Esophagus muscularis mucosa (tissue), 4 donors: ENCODE measurements at regions not wholly inside any gene's neighbourhood (a gene's known extent, or its start where the extent isn't known, plus 50 kb on each side); places are given as distances from the start of the nearest gene placed in this dataset.

Experiments used
- DNase-seq: peaks from one replicate; pipeline ENCODE4 v3.0.0-alpha.2; 2017; ENCODE audit errors: extremely low spot score
- H3K27ac ChIP-seq, 4 donors: fragments of 200-600 bp; sonication (generic); replicated peaks in 1 of 4; 1 replicate in 3 of 4; 2 replicates in 1 of 4; pipeline ENCODE4 v1.5.1; 2016 to 2019; ENCODE audit warnings: mild to moderate bottlenecking in 1 of 4
- H3K27me3 ChIP-seq, 4 donors: fragments of 200-600 bp; sonication (generic); one replicate each; pipeline versions ENCODE4 v1.5.1 to v1.6.0; 2016 to 2019
- H3K36me3 ChIP-seq, 4 donors: fragments of 200-600 bp; sonication (generic); one replicate each; pipeline ENCODE4 v1.5.1; 2016 to 2019
- H3K4me1 ChIP-seq, 4 donors: fragments of 200-600 bp; sonication (generic); one replicate each; pipeline ENCODE4 v1.5.1; 2016 to 2019
- H3K4me3 ChIP-seq, 4 donors: fragments of 200-600 bp; sonication (generic); 1 replicate in 2 of 4; 2 replicates in 2 of 4; pipeline ENCODE4 v1.5.1; 2016 to 2019; ENCODE audit warnings: mild to moderate bottlenecking in 4 of 4, moderate library complexity in 1 of 4
- H3K9me3 ChIP-seq, 4 donors: fragments of 200-600 bp; sonication (generic); 1 replicate in 3 of 4; 2 replicates in 1 of 4; pipeline ENCODE4 v1.5.1; 2016 to 2019
- EP300 ChIP-seq: sonication (generic); formaldehyde crosslinking; IDR thresholded peaks from one replicate; pipeline ENCODE4 v1.6.1; 2017; ENCODE audit warnings: antibody characterized with exemption
- POLR2A ChIP-seq: fragments of 450-650 bp; IDR thresholded peaks from one replicate; pipeline ENCODE4 v1.6.1; 2017; ENCODE audit warnings: antibody characterized with exemption, moderate library complexity, mild to moderate bottlenecking, low read depth
- POLR2AphosphoS5 ChIP-seq, 2 donors: sonication (generic); formaldehyde crosslinking; IDR thresholded peaks; one replicate each; pipeline ENCODE4 v1.6.1; 2017; ENCODE audit warnings: antibody characterized with exemption in 2 of 2
- WGBS: methylation state at CpG from one replicate; pipeline ENCODE4 v1.1.5; 2018; 5-methylcytosine and 5-hydroxymethylcytosine counted together
- intact Hi-C: fragments of 100-400 bp; cut with DNase I; formaldehyde crosslinking; loops from one replicate; pipeline ENCODE4 v1.15.1; 2023
- TF ChIP-seq, protein P1 (sequence below), 3 experiments: fragments of 200-600 bp in 2 of 3; fragments of 450-650 bp in 1 of 3; sonication (generic) in 2 of 3; IDR thresholded peaks; one replicate each; pipeline ENCODE4 v1.5.1; 2017 to 2019; ENCODE audit warnings: antibody characterized with exemption in 3 of 3, mild to moderate bottlenecking in 2 of 3, moderate library complexity in 1 of 3

DNA sequence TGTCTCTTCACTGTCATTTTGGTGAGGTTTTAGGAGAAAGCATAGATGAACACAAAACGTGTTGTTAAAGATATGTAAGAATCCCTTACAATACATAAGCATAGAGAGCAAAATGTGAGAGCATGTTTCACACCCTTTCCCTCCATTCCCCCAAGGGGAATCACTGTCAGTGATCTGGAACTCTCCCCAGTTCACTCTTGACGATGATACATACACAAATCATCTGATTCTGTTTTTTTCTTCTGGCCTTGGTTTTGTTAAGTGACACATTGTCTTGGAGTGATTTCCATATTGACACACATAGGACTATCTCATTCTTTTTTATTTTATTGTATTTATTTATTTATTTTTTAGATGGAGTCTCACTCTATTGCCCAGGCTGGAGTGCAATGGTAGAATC, 53.7 kb upstream of the TANC1 start:
- Histone ChIP-seq H3K27me3 (no peaks in the 10 kb centered on the region), H3K36me3 (no peaks in the 10 kb centered on the region), H3K9me3 (no peaks in the 10 kb centered on the region), H3K4me3 (no peak overlapping the region), H3K4me1 (no peaks in the 10 kb centered on the region), H3K27ac (no peak overlapping the region)
- DNase-seq = no peak
- 70% methylated on average over 2 of the region's 2 CpGs for WGBS
- no peak for TF ChIP-seq EP300
- no peak for TF ChIP-seq POLR2A
- TF ChIP-seq POLR2AphosphoS5 (IDR thresholded peaks at IDR 0.05) = no peak
- TF ChIP-seq, protein P1, sequence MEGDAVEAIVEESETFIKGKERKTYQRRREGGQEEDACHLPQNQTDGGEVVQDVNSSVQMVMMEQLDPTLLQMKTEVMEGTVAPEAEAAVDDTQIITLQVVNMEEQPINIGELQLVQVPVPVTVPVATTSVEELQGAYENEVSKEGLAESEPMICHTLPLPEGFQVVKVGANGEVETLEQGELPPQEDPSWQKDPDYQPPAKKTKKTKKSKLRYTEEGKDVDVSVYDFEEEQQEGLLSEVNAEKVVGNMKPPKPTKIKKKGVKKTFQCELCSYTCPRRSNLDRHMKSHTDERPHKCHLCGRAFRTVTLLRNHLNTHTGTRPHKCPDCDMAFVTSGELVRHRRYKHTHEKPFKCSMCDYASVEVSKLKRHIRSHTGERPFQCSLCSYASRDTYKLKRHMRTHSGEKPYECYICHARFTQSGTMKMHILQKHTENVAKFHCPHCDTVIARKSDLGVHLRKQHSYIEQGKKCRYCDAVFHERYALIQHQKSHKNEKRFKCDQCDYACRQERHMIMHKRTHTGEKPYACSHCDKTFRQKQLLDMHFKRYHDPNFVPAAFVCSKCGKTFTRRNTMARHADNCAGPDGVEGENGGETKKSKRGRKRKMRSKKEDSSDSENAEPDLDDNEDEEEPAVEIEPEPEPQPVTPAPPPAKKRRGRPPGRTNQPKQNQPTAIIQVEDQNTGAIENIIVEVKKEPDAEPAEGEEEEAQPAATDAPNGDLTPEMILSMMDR (IDR thresholded peaks at IDR 0.05) = no peak
- intact Hi-C loops = no loop called here

DNA sequence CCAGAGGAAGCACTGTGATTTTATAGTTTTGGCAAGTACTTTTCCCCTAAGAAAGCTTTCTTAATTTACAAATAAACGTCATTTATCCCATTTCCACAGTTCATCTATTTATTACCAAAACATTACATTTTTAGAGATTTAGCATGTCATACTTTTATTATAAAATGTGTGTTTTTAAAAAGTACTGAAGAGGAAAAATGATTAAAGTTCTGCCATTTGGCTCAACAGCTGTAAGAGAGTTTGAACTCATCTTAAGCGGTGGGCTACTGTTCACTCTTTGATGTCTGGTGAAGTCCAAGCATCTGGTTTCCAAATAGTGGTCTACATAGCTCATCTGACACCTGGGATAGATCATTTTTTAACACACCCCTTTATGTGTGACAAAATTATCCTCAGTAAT, 51.3 kb upstream of the TANC1 start:
- 65% methylated on average over 2 of the region's 2 CpGs for WGBS
- Histone ChIP-seq H3K9me3 (no peaks in the 10 kb centered on the region), H3K4me3 (no peak overlapping the region), H3K27me3 (no peaks in the 10 kb centered on the region), H3K36me3 (no peaks in the 10 kb centered on the region), H3K27ac (no peak overlapping the region), H3K4me1 (no peaks in the 10 kb centered on the region)
- intact Hi-C loops = no loop called here
- TF ChIP-seq, protein P1 (IDR thresholded peaks at IDR 0.05) = no peak
- TF ChIP-seq EP300 = no peak
- TF ChIP-seq POLR2AphosphoS5 (IDR thresholded peaks at IDR 0.05) = no peak
- no peak for TF ChIP-seq POLR2A
- no peak for DNase-seq

DNA sequence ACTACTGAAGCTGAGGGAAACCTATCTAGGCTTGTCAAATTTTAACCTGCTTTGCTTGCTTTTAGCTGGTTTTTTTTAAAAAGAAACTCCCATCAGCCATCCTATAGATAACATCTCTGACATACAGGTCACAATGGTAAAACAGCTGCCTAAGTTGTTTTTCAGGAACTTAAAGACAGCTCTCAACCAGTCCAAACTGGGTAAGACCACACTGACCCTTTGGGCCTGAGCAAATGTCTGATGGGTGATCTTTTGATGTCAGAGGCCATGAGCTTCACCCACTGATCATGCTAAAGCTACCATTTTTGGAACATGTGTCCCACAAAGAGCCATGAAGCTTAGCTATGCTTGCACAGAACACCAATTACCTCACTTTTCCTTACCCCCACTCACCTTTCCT, 50.0 kb upstream of the TANC1 start:
- Histone ChIP-seq H3K27me3 (no peaks in the 10 kb centered on the region), H3K4me1 (no peaks in the 10 kb centered on the region), H3K36me3 (no peaks in the 10 kb centered on the region), H3K4me3 (no peak overlapping the region), H3K27ac (no peak overlapping the region), H3K9me3 (no peaks in the 10 kb centered on the region)
- no peak for DNase-seq
- intact Hi-C loops = no loop called here
- TF ChIP-seq EP300 = no peak
- TF ChIP-seq, protein P1 (IDR thresholded peaks at IDR 0.05) = no peak
- TF ChIP-seq POLR2A = no peak
